ENCODE measurements at regions not wholly inside any gene's neighbourhood (a gene's known extent, or its start where the extent isn't known, plus 50 kb on each side); places are given as distances from the start of the nearest gene placed in this dataset.
A peak's percentile ranks its signal among the peaks of the same experiment; 100 is the strongest.

DNA sequence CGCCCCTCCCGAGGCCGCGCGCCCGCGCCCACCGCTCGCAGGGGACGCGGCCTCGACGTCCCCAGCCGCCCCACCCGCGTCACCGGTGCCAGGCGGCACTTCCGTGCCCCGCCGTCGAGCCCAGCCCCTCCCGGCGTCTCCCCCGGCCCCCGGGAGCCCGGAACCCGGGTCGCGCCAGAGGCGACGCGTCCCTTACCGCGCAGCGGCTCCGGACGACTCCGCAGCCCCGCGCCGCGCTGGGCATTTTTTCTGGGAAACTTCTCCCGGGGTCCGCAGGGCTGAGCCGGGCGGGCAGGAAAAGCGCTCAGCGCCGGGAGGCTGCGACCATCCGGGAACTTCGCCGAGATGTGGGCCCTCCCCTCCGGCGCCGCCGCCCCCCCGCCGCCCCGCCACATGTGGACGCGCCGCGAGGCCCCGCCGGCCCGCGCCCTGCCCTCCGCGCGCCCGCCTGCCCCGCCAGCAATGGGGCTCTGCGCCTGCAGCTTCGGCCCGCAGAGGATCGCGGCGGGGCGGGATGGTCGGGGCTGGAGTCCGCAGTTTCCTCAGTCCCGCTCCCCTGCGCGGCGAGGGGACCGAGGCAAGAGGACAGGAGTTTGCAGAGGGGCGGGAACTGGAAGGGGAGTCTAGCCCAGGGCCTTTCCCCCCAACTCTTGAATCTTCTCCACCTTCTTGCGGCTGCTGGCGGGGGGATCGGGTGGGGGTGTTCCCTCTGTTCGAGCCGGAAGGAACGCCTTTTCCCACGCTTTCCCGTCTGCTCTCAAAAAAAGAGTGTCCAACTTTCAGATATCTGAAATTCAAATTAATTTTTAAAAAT, 81.5 kb downstream of the CHRNA1 start:
- ChIA-PET CTCF (interaction anchor here (0.6 to 7.6 kb wide), 7 partner anchors 14 to 220 kb away, joined by 3 to 94 read pairs (median 5); no protein-coding TSS in a partner anchor), POLR2A (no interaction called here)
- Histone ChIP-seq H3K36me3 (ENCODE audit: control insufficient read depth, insufficient read depth, low read length) (no peaks in the 10 kb centered on the region), H3K27me3 (ENCODE audit: control insufficient read depth, insufficient read depth, low read length) (no peaks in the 10 kb centered on the region), H3K4me3 (ENCODE audit: low read depth, low read length) (peak overlapping the region; percentile 92)
- DNase-seq (ENCODE audit: low read depth): no peak
- TF ChIP-seq, protein P1, sequence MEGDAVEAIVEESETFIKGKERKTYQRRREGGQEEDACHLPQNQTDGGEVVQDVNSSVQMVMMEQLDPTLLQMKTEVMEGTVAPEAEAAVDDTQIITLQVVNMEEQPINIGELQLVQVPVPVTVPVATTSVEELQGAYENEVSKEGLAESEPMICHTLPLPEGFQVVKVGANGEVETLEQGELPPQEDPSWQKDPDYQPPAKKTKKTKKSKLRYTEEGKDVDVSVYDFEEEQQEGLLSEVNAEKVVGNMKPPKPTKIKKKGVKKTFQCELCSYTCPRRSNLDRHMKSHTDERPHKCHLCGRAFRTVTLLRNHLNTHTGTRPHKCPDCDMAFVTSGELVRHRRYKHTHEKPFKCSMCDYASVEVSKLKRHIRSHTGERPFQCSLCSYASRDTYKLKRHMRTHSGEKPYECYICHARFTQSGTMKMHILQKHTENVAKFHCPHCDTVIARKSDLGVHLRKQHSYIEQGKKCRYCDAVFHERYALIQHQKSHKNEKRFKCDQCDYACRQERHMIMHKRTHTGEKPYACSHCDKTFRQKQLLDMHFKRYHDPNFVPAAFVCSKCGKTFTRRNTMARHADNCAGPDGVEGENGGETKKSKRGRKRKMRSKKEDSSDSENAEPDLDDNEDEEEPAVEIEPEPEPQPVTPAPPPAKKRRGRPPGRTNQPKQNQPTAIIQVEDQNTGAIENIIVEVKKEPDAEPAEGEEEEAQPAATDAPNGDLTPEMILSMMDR (IDR thresholded peaks at IDR 0.05; ENCODE audit: insufficient read depth, low read depth, low read length): no peak

DNA sequence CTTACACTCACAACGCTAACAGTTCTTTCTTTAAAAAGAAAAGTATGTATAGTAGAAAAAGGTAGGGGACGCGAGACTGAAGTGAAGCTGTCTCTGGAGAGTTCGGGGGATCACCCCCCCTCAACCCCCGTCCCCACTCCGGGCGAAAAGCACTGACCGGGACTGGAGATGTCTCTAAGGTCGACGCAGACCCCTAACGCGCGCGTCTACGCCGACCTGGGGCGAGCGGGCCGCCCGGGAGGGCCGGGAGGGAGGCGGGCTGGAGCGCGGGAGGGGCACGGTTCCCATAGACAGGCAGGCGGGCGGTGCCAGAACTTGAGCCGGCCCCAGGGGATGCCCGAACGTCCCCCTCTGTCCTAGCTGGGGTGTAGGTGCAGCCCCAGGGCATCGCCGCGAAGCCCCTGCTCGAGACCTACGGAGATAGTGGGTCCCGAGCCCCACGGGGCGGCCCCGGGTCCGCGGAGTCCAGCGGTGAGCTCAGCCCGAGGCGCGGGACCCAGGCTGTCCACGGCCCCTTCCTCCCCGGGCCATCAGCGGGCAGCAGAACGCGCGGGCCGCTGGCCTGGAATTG, 82.2 kb downstream of the CHRNA1 start:
- Histone ChIP-seq H3K36me3 (ENCODE audit: control insufficient read depth, insufficient read depth, low read length) (no peaks in the 10 kb centered on the region), H3K27me3 (ENCODE audit: control insufficient read depth, insufficient read depth, low read length) (no peaks in the 10 kb centered on the region), H3K4me3 (ENCODE audit: low read depth, low read length) (peak overlapping the region; percentile 92)
- no peak for DNase-seq (ENCODE audit: low read depth)
- CTCF ChIA-PET: interaction anchor here (1.0 to 3.0 kb wide), 4 partner anchors 72 to 103 kb away, joined by 3 to 15 read pairs (median 3); no protein-coding TSS in a partner anchor
- POLR2A ChIA-PET: no interaction called here
- TF ChIP-seq, protein P1 (IDR thresholded peaks at IDR 0.05; ENCODE audit: insufficient read depth, low read depth, low read length): no peak

DNA sequence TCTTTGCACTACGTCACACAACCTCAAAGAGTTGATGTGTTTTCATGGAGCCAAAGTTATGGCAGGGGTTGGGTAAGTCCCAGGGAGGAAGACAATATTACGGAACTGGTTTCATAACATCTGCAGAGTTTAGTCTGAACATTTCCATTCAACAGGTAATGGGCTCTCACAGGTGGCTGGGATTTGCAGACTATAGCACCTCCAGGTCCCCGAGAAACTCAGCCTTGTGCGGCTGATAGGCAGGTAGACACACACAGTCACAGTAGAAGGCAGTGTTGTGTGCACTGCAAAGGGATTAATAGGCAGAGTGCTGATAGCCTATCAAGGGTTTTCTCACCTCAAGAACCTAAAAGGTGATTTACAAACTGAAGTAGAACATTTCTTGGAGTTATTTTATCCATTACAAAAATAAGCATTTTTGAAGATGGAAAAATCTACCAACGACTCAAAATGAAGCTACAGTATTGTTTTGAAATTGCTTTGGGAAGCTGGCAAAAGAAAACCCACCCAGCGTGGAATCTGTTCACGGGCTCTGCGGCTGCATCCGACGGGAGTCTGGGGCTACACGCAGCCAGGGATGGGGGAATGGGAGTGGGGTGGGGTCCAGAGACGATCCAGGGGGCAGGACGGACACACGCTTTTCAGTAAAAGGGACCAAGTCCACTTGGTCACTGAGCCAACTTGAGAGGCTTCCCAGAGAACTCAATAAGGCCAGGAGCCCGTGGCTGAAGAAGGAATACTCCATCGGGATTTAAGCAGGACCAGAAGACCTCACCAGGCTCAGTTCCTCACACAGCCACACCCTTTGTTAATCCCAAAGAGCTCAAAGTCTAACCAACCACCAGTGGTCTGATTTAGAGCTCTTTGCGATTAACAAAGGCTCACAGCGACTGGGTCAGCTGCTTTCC, 82.9 kb downstream of the CHRNA1 start:
- ChIA-PET CTCF (interaction anchor here (1.0 to 3.0 kb wide), 3 partner anchors 95 to 103 kb away, joined by 3 to 15 read pairs (median 3); no protein-coding TSS in a partner anchor), POLR2A (no interaction called here)
- Histone ChIP-seq H3K36me3 (ENCODE audit: control insufficient read depth, insufficient read depth, low read length) (no peaks in the 10 kb centered on the region; the same call in 1 of the 2 replicates), H3K4me3 (ENCODE audit: low read depth, low read length) (peak overlapping the region; percentile 92), H3K27me3 (ENCODE audit: control insufficient read depth, insufficient read depth, low read length) (no peaks in the 10 kb centered on the region)
- no peak for DNase-seq (ENCODE audit: low read depth)
- TF ChIP-seq, protein P1 (IDR thresholded peaks at IDR 0.05; ENCODE audit: insufficient read depth, low read depth, low read length): no peak

GRCh38 chr2:174680221-174680620, 82.6 kb upstream of the WIPF1 start:
- POLR2A ChIA-PET: no interaction called here
- DNase-seq (ENCODE audit: low read depth): no peak
- TF ChIP-seq, protein P1 (IDR thresholded peaks at IDR 0.05; ENCODE audit: insufficient read depth, low read depth, low read length): no peak
- Histone ChIP-seq H3K36me3 (ENCODE audit: control insufficient read depth, insufficient read depth, low read length) (peaks cover 1% of the 10 kb centered on the region; the same call in 1 of the 2 replicates), H3K4me3 (ENCODE audit: low read depth, low read length) (no peak overlapping the region), H3K27me3 (ENCODE audit: control insufficient read depth, insufficient read depth, low read length) (no peaks in the 10 kb centered on the region)
- CTCF ChIA-PET: interaction anchor here (0.7 to 0.8 kb wide), 2 partner anchors 9 to 49 kb away, joined by 3 read pairs; no protein-coding TSS in a partner anchor

Measured in BJ (cell line).